Mesothelial cell of epicardium (in vitro differentiated cells): ENCODE measurements at regions not wholly inside any gene's neighbourhood (a gene's known extent, or its start where the extent isn't known, plus 50 kb on each side); places are given as distances from the start of the nearest gene placed in this dataset.

Source experiments
- DNase-seq, 2 experiments: peaks; one replicate each; pipeline ENCODE4 v3.0.0; 2021; ENCODE audit warnings: low spot score in 2 of 2; ENCODE audit not compliant: unreplicated experiment in 2 of 2
- H3K27ac Mint-ChIP-seq: 2 replicates; pipeline ENCODE4 v1.8.0; 2021; ENCODE audit warnings: mixed read lengths
- H3K27me3 Mint-ChIP-seq: 2 replicates; pipeline ENCODE4 v1.8.0; 2021; ENCODE audit warnings: low read depth, mixed read lengths
- H3K36me3 Mint-ChIP-seq: 2 replicates; pipeline ENCODE4 v1.8.0; 2021; ENCODE audit warnings: mixed read lengths
- H3K4me1 Mint-ChIP-seq: 2 replicates; pipeline ENCODE4 v1.8.0; 2021; ENCODE audit warnings: mixed read lengths
- H3K4me3 Mint-ChIP-seq: 2 replicates; pipeline ENCODE4 v1.8.0; 2021; ENCODE audit warnings: mild to moderate bottlenecking, moderate library complexity, mixed read lengths
- H3K9me3 Mint-ChIP-seq: 2 replicates; pipeline ENCODE4 v1.8.0; 2021; ENCODE audit warnings: mixed read lengths
- TF ChIP-seq, protein P1 (sequence below): fragments of 200-600 bp; sonication (generic); IDR thresholded peaks from one replicate; pipeline ENCODE4 v1.5.0; 2021; ENCODE audit warnings: antibody characterized with exemption; ENCODE audit not compliant: unreplicated experiment

GRCh38 chr7:81503336-81503735 is 266.5 kb downstream of the HGF start:
- H3K36me3 Mint-ChIP-seq: no peaks in the 10 kb centered on the region
- peaks cover 37% of the 10 kb centered on the region for H3K4me1 Mint-ChIP-seq
- no peak overlapping the region for H3K4me3 Mint-ChIP-seq
- H3K27me3 Mint-ChIP-seq: no peaks in the 10 kb centered on the region
- no peaks in the 10 kb centered on the region for H3K9me3 Mint-ChIP-seq
- TF ChIP-seq, protein P1, sequence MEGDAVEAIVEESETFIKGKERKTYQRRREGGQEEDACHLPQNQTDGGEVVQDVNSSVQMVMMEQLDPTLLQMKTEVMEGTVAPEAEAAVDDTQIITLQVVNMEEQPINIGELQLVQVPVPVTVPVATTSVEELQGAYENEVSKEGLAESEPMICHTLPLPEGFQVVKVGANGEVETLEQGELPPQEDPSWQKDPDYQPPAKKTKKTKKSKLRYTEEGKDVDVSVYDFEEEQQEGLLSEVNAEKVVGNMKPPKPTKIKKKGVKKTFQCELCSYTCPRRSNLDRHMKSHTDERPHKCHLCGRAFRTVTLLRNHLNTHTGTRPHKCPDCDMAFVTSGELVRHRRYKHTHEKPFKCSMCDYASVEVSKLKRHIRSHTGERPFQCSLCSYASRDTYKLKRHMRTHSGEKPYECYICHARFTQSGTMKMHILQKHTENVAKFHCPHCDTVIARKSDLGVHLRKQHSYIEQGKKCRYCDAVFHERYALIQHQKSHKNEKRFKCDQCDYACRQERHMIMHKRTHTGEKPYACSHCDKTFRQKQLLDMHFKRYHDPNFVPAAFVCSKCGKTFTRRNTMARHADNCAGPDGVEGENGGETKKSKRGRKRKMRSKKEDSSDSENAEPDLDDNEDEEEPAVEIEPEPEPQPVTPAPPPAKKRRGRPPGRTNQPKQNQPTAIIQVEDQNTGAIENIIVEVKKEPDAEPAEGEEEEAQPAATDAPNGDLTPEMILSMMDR: no peak
- DNase-seq: no peak
- H3K27ac Mint-ChIP-seq: no peak overlapping the region

GRCh38 chr7:81501220-81501619 is 268.6 kb downstream of the HGF start:
- Mint-ChIP-seq H3K4me3 (no peak overlapping the region), H3K4me1 (peaks cover 33% of the 10 kb centered on the region), H3K36me3 (no peaks in the 10 kb centered on the region), H3K27ac (no peak overlapping the region), H3K27me3 (no peaks in the 10 kb centered on the region), H3K9me3 (no peaks in the 10 kb centered on the region)
- TF ChIP-seq, protein P1: no peak
- no peak for DNase-seq

GRCh38 chr7:81500631-81501030 is 269.2 kb downstream of the HGF start:
- no peak for DNase-seq
- peaks cover 33% of the 10 kb centered on the region for H3K4me1 Mint-ChIP-seq
- peak overlapping the region; percentile 5 for H3K27ac Mint-ChIP-seq
- no peaks in the 10 kb centered on the region for H3K27me3 Mint-ChIP-seq
- H3K9me3 Mint-ChIP-seq: no peaks in the 10 kb centered on the region
- TF ChIP-seq, protein P1: no peak
- no peak overlapping the region for H3K4me3 Mint-ChIP-seq
- H3K36me3 Mint-ChIP-seq: no peaks in the 10 kb centered on the region

- Mint-ChIP-seq H3K4me3 (no peak overlapping the region), H3K36me3 (no peaks in the 10 kb centered on the region), H3K27me3 (no peaks in the 10 kb centered on the region), H3K27ac (peak overlapping the region; percentile 23), H3K9me3 (no peaks in the 10 kb centered on the region), H3K4me1 (peaks cover 33% of the 10 kb centered on the region)
- DNase-seq: no peak
- TF ChIP-seq, protein P1: peak; percentile 55
Observed at GRCh38 chr7:81499262-81500116, 270.4 kb downstream of the HGF start.

GRCh38 chr7:81498176-81498575 is 271.7 kb downstream of the HGF start:
- Mint-ChIP-seq H3K4me3 (no peak overlapping the region), H3K4me1 (peaks cover 33% of the 10 kb centered on the region), H3K9me3 (no peaks in the 10 kb centered on the region), H3K27ac (no peak overlapping the region), H3K36me3 (no peaks in the 10 kb centered on the region), H3K27me3 (no peaks in the 10 kb centered on the region)
- DNase-seq: no peak
- TF ChIP-seq, protein P1: no peak
